Stimulated activated naive CD4-positive, alpha-beta T cell treated with Interleukin-2 at 50 U/mL for 16 hours (primary cell): ENCODE measurements at regions not wholly inside any gene's neighbourhood (a gene's known extent, or its start where the extent isn't known, plus 50 kb on each side); places are given as distances from the start of the nearest gene placed in this dataset.

Experiments used
- DNase-seq: peaks from one replicate; lab custom pipeline; 2025; lab: John Stamatoyannopoulos, UW

GRCh38 chr19:32294871-32295438, 50.5 kb upstream of the ZNF507 start:
- no peak for DNase-seq
